Tibial nerve (tissue), 4 donors: ENCODE measurements at regions not wholly inside any gene's neighbourhood (a gene's known extent, or its start where the extent isn't known, plus 50 kb on each side); places are given as distances from the start of the nearest gene placed in this dataset.

ENCODE experiments used
- DNase-seq, 2 donors: peaks; one replicate each; pipeline ENCODE4 v3.0.0-alpha.2; 2019; ENCODE audit warnings: low spot score in 2 of 2
- H3K27ac ChIP-seq, 4 donors: fragments of 200-600 bp; sonication (generic) in 3 of 4; one replicate each; pipeline ENCODE4 v1.5.1; 2017 to 2019; ENCODE audit warnings: mild to moderate bottlenecking in 1 of 4
- H3K27me3 ChIP-seq, 2 donors: fragments of 200-600 bp; sonication (generic) in 1 of 2; one replicate each; pipeline versions ENCODE4 v1.5.1 to v1.6.0; 2017 to 2019
- H3K36me3 ChIP-seq, 3 donors: fragments of 200-600 bp; sonication (generic); one replicate each; pipeline ENCODE4 v1.5.1; 2018 to 2019
- H3K4me1 ChIP-seq, 4 donors: fragments of 200-600 bp; sonication (generic) in 3 of 4; one replicate each; pipeline ENCODE4 v1.5.1; 2017 to 2019
- H3K4me3 ChIP-seq, 4 donors: fragments of 200-600 bp; sonication (generic) in 3 of 4; one replicate each; pipeline ENCODE4 v1.5.1; 2017 to 2019; ENCODE audit warnings: mild to moderate bottlenecking in 1 of 4, moderate library complexity in 1 of 4
- H3K9me3 ChIP-seq, 4 donors: fragments of 200-600 bp; sonication (generic) in 3 of 4; one replicate each; pipeline ENCODE4 v1.5.1; 2017 to 2019
- CTCF ChIP-seq, 5 experiments: fragments of 200-600 bp in 3 of 5; fragments of 450-650 bp in 2 of 5; sonication (generic) in 3 of 5; IDR thresholded peaks; one replicate each; pipeline ENCODE4 v1.5.1; 2016 to 2019; ENCODE audit warnings: antibody characterized with exemption in 5 of 5, mild to moderate bottlenecking in 3 of 5, moderate library complexity in 2 of 5
- EP300 ChIP-seq, 2 donors: sonication (generic); formaldehyde crosslinking; IDR thresholded peaks; one replicate each; pipeline ENCODE4 v1.6.1; 2017; ENCODE audit warnings: antibody characterized with exemption in 2 of 2, mild to moderate bottlenecking in 1 of 2
- POLR2A ChIP-seq, 2 donors: fragments of 450-650 bp; IDR thresholded peaks; one replicate each; pipeline ENCODE4 v1.6.1; 2017; ENCODE audit warnings: antibody characterized with exemption in 2 of 2, mild to moderate bottlenecking in 2 of 2, moderate library complexity in 2 of 2
- WGBS, 2 donors: methylation state at CpG; one replicate each; pipeline ENCODE4 v1.1.5; 2018; 5-methylcytosine and 5-hydroxymethylcytosine counted together

- TF ChIP-seq EP300 (IDR thresholded peaks at IDR 0.05) (no peak), POLR2A (IDR thresholded peaks at IDR 0.05) (no peak), CTCF (IDR thresholded peaks at IDR 0.05) (no peak)
- WGBS, 2 donors: 32 to 37% methylated on average over 1 of the region's 1 CpG
Measured at GRCh38 chr16:62665269-62665668, 629.0 kb upstream of the CDH8 start.

GRCh38 chr16:62664566-62664965 is 628.3 kb upstream of the CDH8 start:
- Histone ChIP-seq H3K27ac (no peak overlapping the region), H3K4me1 (no peaks in the 10 kb centered on the region), H3K4me3 (no peak overlapping the region), H3K9me3 (peaks cover 0 to 5% (median 0%) of the 10 kb centered on the region in 4 donors), H3K27me3 (no peaks in the 10 kb centered on the region), H3K36me3 (no peaks in the 10 kb centered on the region)
- WGBS, 2 donors: 92% methylated on average over 3 of the region's 3 CpGs
- no peak for TF ChIP-seq POLR2A (IDR thresholded peaks at IDR 0.05)
- no peak for TF ChIP-seq EP300 (IDR thresholded peaks at IDR 0.05)
- no peak for DNase-seq

More at GRCh38 chr16:62665269-62665668, 629.0 kb upstream of the CDH8 start:
- no peak for DNase-seq
- Histone ChIP-seq H3K27ac (no peak overlapping the region), H3K4me3 (no peak overlapping the region), H3K9me3 (peaks cover 0 to 5% (median 0%) of the 10 kb centered on the region in 4 donors), H3K36me3 (no peaks in the 10 kb centered on the region), H3K27me3 (no peaks in the 10 kb centered on the region), H3K4me1 (no peaks in the 10 kb centered on the region)

- no peaks in the 10 kb centered on the region for H3K27me3 ChIP-seq
- H3K4me1 ChIP-seq: no peaks in the 10 kb centered on the region
- no peak overlapping the region for H3K27ac ChIP-seq
- H3K9me3 ChIP-seq: peaks cover 0 to 2% (median 0%) of the 10 kb centered on the region in 4 donors
- DNase-seq: no peak
- no peak overlapping the region for H3K4me3 ChIP-seq
- TF ChIP-seq EP300 (IDR thresholded peaks at IDR 0.05) (no peak), POLR2A (IDR thresholded peaks at IDR 0.05) (no peak), CTCF (IDR thresholded peaks at IDR 0.05) (no peak)
- no peaks in the 10 kb centered on the region for H3K36me3 ChIP-seq
Measured at GRCh38 chr16:62661435-62661834, 625.2 kb upstream of the CDH8 start.

- H3K27me3 ChIP-seq: no peaks in the 10 kb centered on the region
- no peak for DNase-seq
- no peaks in the 10 kb centered on the region for H3K36me3 ChIP-seq
- peaks cover 0 to 2% (median 0%) of the 10 kb centered on the region in 4 donors for H3K9me3 ChIP-seq
- no peak overlapping the region for H3K27ac ChIP-seq
- no peak overlapping the region for H3K4me3 ChIP-seq
- H3K4me1 ChIP-seq: no peaks in the 10 kb centered on the region
- TF ChIP-seq CTCF (IDR thresholded peaks at IDR 0.05): no peak
- no peak for TF ChIP-seq EP300 (IDR thresholded peaks at IDR 0.05)
- no peak for TF ChIP-seq POLR2A (IDR thresholded peaks at IDR 0.05)
Measured at GRCh38 chr16:62657116-62657515, 620.9 kb upstream of the CDH8 start.

GRCh38 chr16:62652441-62653120 is 616.3 kb upstream of the CDH8 start:
- no peaks in the 10 kb centered on the region for H3K4me1 ChIP-seq
- no peaks in the 10 kb centered on the region for H3K36me3 ChIP-seq
- DNase-seq: no peak
- no peak overlapping the region for H3K4me3 ChIP-seq
- H3K27ac ChIP-seq: no peak overlapping the region
- 59 to 73% methylated on average over 3 of the region's 3 CpGs for WGBS, 2 donors
- TF ChIP-seq POLR2A (IDR thresholded peaks at IDR 0.05) (no peak), CTCF (IDR thresholded peaks at IDR 0.05) (no peak), EP300 (IDR thresholded peaks at IDR 0.05) (no peak)
- peaks cover 0 to 7% (median 0%) of the 10 kb centered on the region in 4 donors for H3K9me3 ChIP-seq
- H3K27me3 ChIP-seq: no peaks in the 10 kb centered on the region
